ENCODE measurements at regions not wholly inside any gene's neighbourhood (a gene's known extent, or its start where the extent isn't known, plus 50 kb on each side); places are given as distances from the start of the nearest gene placed in this dataset.

DNA sequence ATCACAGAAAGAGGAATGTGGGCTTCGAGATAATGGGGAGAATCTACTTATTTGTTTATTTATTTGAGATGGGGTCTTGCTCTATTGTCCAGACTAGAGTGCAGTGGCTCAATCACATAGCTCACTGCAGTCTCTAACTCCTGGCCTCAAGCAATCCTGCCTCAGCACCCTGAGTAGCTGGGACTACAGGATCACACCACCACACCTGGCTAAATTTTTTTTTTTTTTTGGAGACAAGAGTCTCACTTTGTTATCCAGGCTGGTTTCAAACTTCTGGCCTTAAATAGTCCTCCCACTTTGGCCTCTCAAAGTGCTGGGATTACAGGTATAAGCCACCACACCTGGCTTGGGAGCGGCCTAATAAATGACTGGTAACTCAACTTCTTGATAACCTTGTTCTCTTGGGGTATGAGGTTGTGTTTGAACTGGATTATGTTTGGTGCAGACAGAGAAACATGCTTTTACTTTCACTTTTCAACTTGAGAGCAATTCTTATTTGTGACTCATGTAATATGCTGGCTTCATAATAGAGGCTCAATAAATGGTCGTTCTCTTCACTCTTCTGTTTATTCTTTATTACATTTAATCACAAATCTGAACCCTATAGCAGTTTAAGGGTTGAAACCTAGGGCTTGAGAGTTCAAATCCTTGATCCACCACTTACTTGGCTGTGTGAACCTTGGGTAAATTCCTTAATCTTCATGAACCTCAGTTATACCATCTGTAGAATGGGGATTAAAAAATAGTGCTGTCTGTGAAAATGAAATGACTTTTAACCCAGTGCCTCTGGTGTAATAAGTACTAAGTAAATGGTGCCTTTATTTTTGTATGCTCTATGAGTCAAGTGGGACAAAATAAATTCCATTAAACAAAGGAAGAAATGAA lies 129.1 kb upstream of the HS3ST2 start:
- no peak overlapping the region for H3K27ac ChIP-seq (ENCODE audit: extremely low read depth, low read depth, low read length)
- FAIRE-seq (no peak), ATAC-seq (no peak), DNase-seq (ENCODE audit: extremely low read depth in 1 of 4, low spot score in 3 of 4) (no peak)
- 3% methylated on average over 3 of the region's 3 CpGs for WGBS (ENCODE audit: insufficient coverage, low coverage, missing lambda C conversion rate)
- POLR2A ChIA-PET, result interaction anchor here (0.6 to 1.4 kb wide), 4 partner anchors 9 to 1109 kb away, joined by 3 to 4 read pairs (median 4); no protein-coding TSS in a partner anchor
- no peaks in the 10 kb centered on the region; the same call in 1 of the 2 replicates for H3K9me3 ChIP-seq (replicated peaks; ENCODE audit: control insufficient read depth, insufficient read depth, low read depth, low read length)
- peaks cover 12 to 18% of the 10 kb centered on the region in 2 experiments; a peak in 3 of 5 replicates for H3K27me3 ChIP-seq (ENCODE audit: control insufficient read depth in 2 of 2, insufficient read depth in 2 of 2, low read length in 2 of 2)
- TF ChIP-seq BCOR (IDR thresholded peaks at IDR 0.05) (peak; percentile 66; the same call in 1 of the 2 replicates), RBM25 (IDR thresholded peaks at IDR 0.05; ENCODE audit: low read depth, low read length, severe bottlenecking) (peak; percentile 89), ASH1L (IDR thresholded peaks at IDR 0.05; ENCODE audit: borderline replicate concordance, low read depth, partially characterized antibody) (no peak), SAFB2 (IDR thresholded peaks at IDR 0.05; ENCODE audit: borderline replicate concordance, low read depth, low read length, severe bottlenecking) (no peak), KDM1A (IDR thresholded peaks at IDR 0.05) (peak in 1 of 2 experiments; percentile 48; a peak in 1 of 4 replicates)
- TF ChIP-seq, protein P1, sequence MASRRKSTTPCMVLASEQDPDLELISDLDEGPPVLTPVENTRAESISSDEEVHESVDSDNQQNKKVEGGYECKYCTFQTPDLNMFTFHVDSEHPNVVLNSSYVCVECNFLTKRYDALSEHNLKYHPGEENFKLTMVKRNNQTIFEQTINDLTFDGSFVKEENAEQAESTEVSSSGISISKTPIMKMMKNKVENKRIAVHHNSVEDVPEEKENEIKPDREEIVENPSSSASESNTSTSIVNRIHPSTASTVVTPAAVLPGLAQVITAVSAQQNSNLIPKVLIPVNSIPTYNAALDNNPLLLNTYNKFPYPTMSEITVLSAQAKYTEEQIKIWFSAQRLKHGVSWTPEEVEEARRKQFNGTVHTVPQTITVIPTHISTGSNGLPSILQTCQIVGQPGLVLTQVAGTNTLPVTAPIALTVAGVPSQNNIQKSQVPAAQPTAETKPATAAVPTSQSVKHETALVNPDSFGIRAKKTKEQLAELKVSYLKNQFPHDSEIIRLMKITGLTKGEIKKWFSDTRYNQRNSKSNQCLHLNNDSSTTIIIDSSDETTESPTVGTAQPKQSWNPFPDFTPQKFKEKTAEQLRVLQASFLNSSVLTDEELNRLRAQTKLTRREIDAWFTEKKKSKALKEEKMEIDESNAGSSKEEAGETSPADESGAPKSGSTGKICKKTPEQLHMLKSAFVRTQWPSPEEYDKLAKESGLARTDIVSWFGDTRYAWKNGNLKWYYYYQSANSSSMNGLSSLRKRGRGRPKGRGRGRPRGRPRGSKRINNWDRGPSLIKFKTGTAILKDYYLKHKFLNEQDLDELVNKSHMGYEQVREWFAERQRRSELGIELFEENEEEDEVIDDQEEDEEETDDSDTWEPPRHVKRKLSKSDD (conservative IDR thresholded peaks at IDR 0.05; ENCODE audit: low read length), result no peak
- H3K4me1 ChIP-seq (replicated peaks in 1 of 2; ENCODE audit: control insufficient read depth in 2 of 2, insufficient read depth in 2 of 2, low read length in 2 of 2), result no peaks in the 10 kb centered on the region
- BruUV-seq (replicated peaks), result no TSS peak
- CTCF ChIA-PET (ENCODE audit: low intra/inter-chr PET ratio), result no interaction called here
- no peak overlapping the region for H2AFZ ChIP-seq (ENCODE audit: low read depth, low read length)
- H3K36me3 ChIP-seq (ENCODE audit: control insufficient read depth, insufficient read depth, low read length), result no peaks in the 10 kb centered on the region
- in situ Hi-C loops (cut with MboI), result no loop called here
- no peaks in the 10 kb centered on the region for H4K20me1 ChIP-seq (replicated peaks; ENCODE audit: control insufficient read depth, insufficient read depth, low read length)
- no peaks in the 10 kb centered on the region for H3K9me1 ChIP-seq (ENCODE audit: control insufficient read depth, insufficient read depth, low read length)
- H3K4me3 ChIP-seq, result no peak overlapping the region
- no peak overlapping the region for H3K9ac ChIP-seq (ENCODE audit: insufficient read depth in 1 of 2, low read depth in 2 of 2, low read length in 2 of 2)
- intact Hi-C loops (cut with micrococcal nuclease), result no loop called here
- H3K4me2 ChIP-seq (ENCODE audit: insufficient read depth, low read length), result no peak overlapping the region
- no peaks in the 10 kb centered on the region for H3K79me2 ChIP-seq (ENCODE audit: control insufficient read depth, insufficient read depth, low read length)

All from K562 (cell line).